ENCODE measurements at regions not wholly inside any gene's neighbourhood (a gene's known extent, or its start where the extent isn't known, plus 50 kb on each side); places are given as distances from the start of the nearest gene placed in this dataset.

DNA sequence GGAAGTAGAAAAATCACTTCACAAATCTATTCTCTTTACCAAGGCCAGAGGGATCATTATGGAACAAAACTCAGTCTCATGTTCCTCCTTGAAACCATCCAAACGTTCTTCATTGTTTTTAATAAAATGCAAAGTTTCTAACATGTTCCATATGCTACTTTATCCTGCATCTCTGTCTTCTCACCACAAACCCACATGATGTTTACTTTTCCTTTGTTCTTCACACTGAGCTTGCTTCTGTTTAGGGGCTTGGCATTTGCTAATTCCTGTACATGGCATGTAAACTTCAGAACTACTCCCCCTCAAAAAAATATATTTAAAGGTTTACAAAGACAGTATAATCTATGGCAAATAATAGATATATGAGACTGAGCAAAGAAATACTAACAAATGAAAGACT is 651.4 kb downstream of the OTOL1 start:
- Histone ChIP-seq H2AFZ (ENCODE audit: low read depth) (no peak overlapping the region), H3K9me3 (no peaks in the 10 kb centered on the region), H3K27me3 (ENCODE audit: insufficient read depth) (no peaks in the 10 kb centered on the region), H3F3A (replicated peaks; ENCODE audit: insufficient read depth) (no peaks in the 10 kb centered on the region), H4K20me1 (ENCODE audit: insufficient read depth) (no peaks in the 10 kb centered on the region), H3K27ac (ENCODE audit: low read depth in 2 of 2, low read length in 1 of 2) (no peak overlapping the region), H3K4me1 (ENCODE audit: control insufficient read depth in 1 of 2, insufficient read depth in 2 of 2, low read depth in 1 of 2, low read length in 1 of 2) (no peaks in the 10 kb centered on the region), H3K9me2 (no peaks in the 10 kb centered on the region), H3K9ac (no peak overlapping the region), H3K4me3 (ENCODE audit: low read depth in 2 of 2, low read length in 1 of 2) (no peak overlapping the region), H3K4me2 (no peak overlapping the region), H3K36me3 (replicated peaks in 1 of 2; ENCODE audit: control insufficient read depth in 1 of 2, insufficient read depth in 2 of 2, low read length in 1 of 2) (no peaks in the 10 kb centered on the region), H3K79me2 (ENCODE audit: insufficient read depth) (no peaks in the 10 kb centered on the region)
- TF ChIP-seq, protein P1, sequence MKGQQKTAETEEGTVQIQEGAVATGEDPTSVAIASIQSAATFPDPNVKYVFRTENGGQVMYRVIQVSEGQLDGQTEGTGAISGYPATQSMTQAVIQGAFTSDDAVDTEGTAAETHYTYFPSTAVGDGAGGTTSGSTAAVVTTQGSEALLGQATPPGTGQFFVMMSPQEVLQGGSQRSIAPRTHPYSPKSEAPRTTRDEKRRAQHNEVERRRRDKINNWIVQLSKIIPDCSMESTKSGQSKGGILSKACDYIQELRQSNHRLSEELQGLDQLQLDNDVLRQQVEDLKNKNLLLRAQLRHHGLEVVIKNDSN (IDR thresholded peaks at IDR 0.05; ENCODE audit: borderline replicate concordance, low read depth): no peak
- TF ChIP-seq YY1 (IDR thresholded peaks at IDR 0.05; ENCODE audit: low read depth) (no peak), TCF12 (IDR thresholded peaks at IDR 0.05) (no peak), RCOR1 (IDR thresholded peaks at IDR 0.05; ENCODE audit: low read length) (no peak), POLR2AphosphoS5 (IDR thresholded peaks at IDR 0.05; ENCODE audit: low read depth, low read length) (no peak), TEAD4 (IDR thresholded peaks at IDR 0.05; ENCODE audit: borderline replicate concordance, insufficient read depth) (no peak), EP300 (IDR thresholded peaks at IDR 0.05; ENCODE audit: borderline replicate concordance in 1 of 2, low read depth in 1 of 2, low read length in 1 of 2) (no peak), FOXM1 (IDR thresholded peaks at IDR 0.05; ENCODE audit: low read depth) (no peak), GABPA (IDR thresholded peaks at IDR 0.05; ENCODE audit: low read depth) (no peak), RAD21 (IDR thresholded peaks at IDR 0.05; ENCODE audit: low read length) (no peak), SIN3A (IDR thresholded peaks at IDR 0.05; ENCODE audit: borderline replicate concordance, low read depth, low read length) (no peak), NRF1 (IDR thresholded peaks at IDR 0.05; ENCODE audit: low read depth, low read length) (no peak), MEF2A (IDR thresholded peaks at IDR 0.05; ENCODE audit: borderline replicate concordance, low read depth) (no peak), NFIC (IDR thresholded peaks at IDR 0.05; ENCODE audit: borderline replicate concordance) (no peak), RXRA (IDR thresholded peaks at IDR 0.05; ENCODE audit: borderline replicate concordance, low read depth) (no peak), FOXJ3 (CRISPR knock-in tag; IDR thresholded peaks at IDR 0.05) (no peak)
- TF ChIP-seq, protein P2, sequence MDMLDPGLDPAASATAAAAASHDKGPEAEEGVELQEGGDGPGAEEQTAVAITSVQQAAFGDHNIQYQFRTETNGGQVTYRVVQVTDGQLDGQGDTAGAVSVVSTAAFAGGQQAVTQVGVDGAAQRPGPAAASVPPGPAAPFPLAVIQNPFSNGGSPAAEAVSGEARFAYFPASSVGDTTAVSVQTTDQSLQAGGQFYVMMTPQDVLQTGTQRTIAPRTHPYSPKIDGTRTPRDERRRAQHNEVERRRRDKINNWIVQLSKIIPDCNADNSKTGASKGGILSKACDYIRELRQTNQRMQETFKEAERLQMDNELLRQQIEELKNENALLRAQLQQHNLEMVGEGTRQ (IDR thresholded peaks at IDR 0.05; ENCODE audit: borderline replicate concordance, low read depth, low read length): no peak
- TF ChIP-seq, protein P3, sequence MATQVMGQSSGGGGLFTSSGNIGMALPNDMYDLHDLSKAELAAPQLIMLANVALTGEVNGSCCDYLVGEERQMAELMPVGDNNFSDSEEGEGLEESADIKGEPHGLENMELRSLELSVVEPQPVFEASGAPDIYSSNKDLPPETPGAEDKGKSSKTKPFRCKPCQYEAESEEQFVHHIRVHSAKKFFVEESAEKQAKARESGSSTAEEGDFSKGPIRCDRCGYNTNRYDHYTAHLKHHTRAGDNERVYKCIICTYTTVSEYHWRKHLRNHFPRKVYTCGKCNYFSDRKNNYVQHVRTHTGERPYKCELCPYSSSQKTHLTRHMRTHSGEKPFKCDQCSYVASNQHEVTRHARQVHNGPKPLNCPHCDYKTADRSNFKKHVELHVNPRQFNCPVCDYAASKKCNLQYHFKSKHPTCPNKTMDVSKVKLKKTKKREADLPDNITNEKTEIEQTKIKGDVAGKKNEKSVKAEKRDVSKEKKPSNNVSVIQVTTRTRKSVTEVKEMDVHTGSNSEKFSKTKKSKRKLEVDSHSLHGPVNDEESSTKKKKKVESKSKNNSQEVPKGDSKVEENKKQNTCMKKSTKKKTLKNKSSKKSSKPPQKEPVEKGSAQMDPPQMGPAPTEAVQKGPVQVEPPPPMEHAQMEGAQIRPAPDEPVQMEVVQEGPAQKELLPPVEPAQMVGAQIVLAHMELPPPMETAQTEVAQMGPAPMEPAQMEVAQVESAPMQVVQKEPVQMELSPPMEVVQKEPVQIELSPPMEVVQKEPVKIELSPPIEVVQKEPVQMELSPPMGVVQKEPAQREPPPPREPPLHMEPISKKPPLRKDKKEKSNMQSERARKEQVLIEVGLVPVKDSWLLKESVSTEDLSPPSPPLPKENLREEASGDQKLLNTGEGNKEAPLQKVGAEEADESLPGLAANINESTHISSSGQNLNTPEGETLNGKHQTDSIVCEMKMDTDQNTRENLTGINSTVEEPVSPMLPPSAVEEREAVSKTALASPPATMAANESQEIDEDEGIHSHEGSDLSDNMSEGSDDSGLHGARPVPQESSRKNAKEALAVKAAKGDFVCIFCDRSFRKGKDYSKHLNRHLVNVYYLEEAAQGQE (IDR thresholded peaks at IDR 0.05; ENCODE audit: low read depth, low read length): no peak
- TF ChIP-seq, protein P4, sequence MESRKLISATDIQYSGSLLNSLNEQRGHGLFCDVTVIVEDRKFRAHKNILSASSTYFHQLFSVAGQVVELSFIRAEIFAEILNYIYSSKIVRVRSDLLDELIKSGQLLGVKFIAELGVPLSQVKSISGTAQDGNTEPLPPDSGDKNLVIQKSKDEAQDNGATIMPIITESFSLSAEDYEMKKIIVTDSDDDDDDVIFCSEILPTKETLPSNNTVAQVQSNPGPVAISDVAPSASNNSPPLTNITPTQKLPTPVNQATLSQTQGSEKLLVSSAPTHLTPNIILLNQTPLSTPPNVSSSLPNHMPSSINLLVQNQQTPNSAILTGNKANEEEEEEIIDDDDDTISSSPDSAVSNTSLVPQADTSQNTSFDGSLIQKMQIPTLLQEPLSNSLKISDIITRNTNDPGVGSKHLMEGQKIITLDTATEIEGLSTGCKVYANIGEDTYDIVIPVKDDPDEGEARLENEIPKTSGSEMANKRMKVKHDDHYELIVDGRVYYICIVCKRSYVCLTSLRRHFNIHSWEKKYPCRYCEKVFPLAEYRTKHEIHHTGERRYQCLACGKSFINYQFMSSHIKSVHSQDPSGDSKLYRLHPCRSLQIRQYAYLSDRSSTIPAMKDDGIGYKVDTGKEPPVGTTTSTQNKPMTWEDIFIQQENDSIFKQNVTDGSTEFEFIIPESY (IDR thresholded peaks at IDR 0.05; ENCODE audit: borderline replicate concordance, low read depth): no peak
- ChIA-PET POLR2A (no interaction called here), CTCF (no interaction called here)
- no peak for DNase-seq
- 0% methylated on average over 1 of the region's 1 CpG for WGBS (ENCODE audit: low lambda C conversion rate)
